Hematopoietic multipotent progenitor cell treated with erythropoietin and hydrocortisone succinate and interleukin-3 and kit ligand, for 15 days (in vitro differentiated cells): ENCODE measurements at regions not wholly inside any gene's neighbourhood (a gene's known extent, or its start where the extent isn't known, plus 50 kb on each side); places are given as distances from the start of the nearest gene placed in this dataset.
"Not testable (repeated sequence)": the region's sequence is repeated elsewhere in the genome, so short reads cannot be mapped to it uniquely, and the experiment has no call there.

Experiments
- DNase-seq: peaks from one replicate; pipeline ENCODE4 v3.0.0-alpha.2; 2015; ENCODE audit warnings: low spot score

GRCh38 chr7:26424319-26424718, 132.7 kb downstream of the SNX10 start:
- DNase-seq = not testable (repeated sequence)

- no peak for DNase-seq
Measured at GRCh38 chr7:26425655-26426054, 134.0 kb downstream of the SNX10 start.

- no peak for DNase-seq
Measured at GRCh38 chr7:26426096-26426495, 134.4 kb downstream of the SNX10 start.

DNA sequence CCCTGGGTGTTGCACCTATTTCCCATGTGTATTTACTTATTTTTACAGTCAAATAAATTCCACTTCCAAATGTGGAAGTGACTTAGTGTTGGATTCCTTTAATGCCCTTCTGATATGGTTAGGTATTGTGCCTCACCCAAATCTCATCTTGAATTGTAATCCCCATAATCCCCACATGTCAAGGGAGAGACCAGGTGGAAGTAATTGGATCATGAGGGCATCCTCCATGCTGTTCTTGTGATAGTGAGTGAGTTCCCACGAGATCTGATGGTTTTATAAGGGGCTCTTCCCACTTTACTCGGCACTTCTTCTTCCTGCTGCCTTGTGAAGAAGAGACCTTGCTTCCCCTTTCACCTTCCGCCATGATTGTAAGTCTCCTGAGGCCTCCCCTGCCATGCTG, 136.9 kb downstream of the SNX10 start:
- no peak for DNase-seq

- DNase-seq = no peak
Measured at GRCh38 chr7:26429168-26429567, 137.5 kb downstream of the SNX10 start.

GRCh38 chr7:26434974-26435373, 143.3 kb downstream of the SNX10 start:
- DNase-seq = no peak

- no peak for DNase-seq
Measured at GRCh38 chr7:26437003-26437532, 145.4 kb downstream of the SNX10 start.

DNA sequence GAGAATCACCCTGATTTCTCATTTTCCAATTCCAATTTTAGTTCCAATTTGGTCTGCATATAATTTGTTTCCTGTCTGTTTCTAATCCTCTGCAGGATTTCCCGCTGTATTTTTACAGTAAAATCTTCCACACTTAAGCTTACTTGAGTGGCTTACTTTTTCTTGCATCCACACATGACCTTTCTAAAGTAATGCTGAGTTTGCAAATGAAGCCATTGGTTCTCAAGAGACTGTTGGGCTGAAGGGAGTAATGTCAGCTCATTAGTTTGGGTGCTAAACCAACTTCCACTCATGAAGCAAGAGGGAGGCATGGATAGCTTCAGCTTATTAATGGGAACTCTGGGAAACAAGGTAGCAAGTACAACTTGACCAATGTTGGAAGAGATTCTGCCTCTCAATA, 146.4 kb downstream of the SNX10 start:
- DNase-seq = no peak

- no peak for DNase-seq
Measured at GRCh38 chr7:26439521-26440232, 148.0 kb downstream of the SNX10 start.

DNA sequence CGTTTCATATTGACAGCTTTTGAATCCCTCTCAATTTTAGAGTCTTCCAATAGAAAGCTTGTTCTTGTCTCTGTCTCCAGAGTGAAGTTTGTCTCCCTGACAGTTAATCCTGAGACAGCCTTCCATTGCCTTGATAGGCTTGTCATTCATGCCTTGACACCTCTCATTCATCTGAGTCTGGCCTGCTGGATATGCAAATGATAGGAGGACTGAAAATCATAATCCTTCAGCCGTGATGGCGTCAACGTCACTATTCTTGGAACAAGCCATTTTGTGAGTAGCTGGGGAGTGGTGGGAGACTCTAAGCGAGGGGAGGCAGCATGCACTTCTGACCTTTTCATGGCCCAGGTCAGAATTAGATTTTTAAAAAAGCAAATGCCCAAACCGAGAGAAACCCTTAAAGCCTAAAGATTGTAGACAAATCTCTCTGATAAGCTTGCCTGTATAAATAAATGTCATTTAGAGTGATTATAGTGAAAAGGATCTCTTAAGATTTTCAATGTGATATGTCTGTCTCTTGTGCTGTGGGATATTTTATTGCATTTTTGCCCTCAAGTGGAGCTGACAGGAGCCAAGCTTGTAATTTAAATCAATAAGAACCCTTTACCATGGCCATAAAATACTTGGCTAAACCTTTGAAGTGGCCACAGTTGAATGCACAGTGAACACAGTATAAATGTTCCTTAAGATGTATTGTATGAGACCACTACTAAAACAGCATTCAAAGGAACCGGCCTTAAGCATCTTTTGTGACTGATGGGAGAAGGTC, 148.8 kb downstream of the SNX10 start:
- DNase-seq = no peak

DNA sequence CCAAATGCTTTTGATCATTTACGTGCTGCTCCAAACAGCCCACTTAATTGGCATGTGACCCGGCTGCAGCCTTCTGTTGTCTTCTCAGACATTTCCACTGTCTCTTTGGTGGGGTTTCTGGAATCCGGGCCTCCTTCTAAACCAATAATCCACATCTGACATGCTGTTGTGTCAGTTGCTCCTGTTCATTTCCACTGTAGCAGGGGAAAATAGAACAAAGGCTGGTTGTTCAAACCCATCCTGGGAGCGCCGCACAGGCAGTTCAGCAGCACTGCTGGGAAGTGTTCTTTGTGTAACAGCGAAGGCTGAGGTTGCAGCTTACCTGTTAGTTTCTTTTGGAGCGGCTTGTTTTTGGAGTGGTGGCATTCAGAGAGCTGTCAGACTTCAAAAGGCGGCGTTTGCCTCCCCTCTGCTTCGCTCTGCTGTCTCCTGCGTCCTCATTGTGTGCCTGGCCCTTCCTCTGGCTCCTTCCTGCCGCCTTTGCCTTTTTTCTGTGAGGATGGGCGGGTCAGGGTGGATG, 149.4 kb downstream of the SNX10 start:
- no peak for DNase-seq

DNA sequence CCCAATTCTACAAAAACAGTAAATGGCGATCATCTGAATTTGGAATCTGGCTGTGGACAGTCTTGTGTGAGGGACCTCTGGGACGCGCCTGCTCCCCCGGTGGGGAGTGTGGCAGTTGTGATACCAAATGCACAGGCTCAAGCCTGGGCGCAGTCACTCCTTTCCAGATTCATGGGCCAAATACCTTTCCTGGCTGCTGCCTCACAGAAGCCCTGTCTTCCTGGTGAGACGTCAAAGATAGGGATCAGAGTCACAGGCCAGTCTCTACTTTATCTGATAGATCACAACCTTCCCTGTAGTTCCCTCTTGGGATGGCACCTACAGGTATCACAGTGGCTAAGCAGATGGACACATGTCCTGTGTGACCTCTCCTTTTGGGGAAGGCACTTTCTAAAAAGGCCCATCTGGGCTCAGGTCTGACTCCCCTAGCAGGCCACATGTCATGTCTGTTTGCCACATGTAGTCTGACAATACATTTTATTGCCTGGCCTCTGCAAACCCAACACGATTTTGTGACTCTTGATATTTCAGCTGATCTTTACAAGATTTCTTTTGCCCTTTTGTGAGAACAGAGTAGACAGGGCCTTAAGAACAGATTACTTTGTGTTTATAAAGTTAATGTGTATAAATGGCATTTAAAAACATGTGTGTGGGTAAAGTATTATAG, 150.1 kb downstream of the SNX10 start:
- DNase-seq = no peak

DNA sequence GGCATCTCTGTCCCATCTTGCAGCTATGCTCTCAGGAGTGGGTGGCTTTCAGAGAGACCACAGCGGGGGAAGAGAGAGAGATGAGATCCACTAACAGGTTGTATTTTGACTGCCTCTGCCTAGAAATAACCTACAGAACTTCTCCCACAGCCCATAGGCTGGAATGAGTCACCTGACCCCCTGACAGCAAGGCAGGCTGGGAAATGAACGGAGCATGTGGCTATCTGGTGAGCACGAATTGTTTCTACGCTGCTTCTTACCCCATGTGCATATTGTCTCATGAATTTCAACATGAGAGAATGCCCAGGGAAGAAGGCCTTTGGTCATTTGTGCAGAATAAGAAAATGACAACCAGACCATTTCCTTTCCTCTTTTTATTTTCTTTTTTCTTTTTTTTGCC, 151.3 kb downstream of the SNX10 start:
- no peak for DNase-seq

- DNase-seq = no peak
Measured at GRCh38 chr7:26443751-26444150, 152.1 kb downstream of the SNX10 start.

GRCh38 chr7:26444555-26444954, 152.9 kb downstream of the SNX10 start:
- DNase-seq = no peak

DNA sequence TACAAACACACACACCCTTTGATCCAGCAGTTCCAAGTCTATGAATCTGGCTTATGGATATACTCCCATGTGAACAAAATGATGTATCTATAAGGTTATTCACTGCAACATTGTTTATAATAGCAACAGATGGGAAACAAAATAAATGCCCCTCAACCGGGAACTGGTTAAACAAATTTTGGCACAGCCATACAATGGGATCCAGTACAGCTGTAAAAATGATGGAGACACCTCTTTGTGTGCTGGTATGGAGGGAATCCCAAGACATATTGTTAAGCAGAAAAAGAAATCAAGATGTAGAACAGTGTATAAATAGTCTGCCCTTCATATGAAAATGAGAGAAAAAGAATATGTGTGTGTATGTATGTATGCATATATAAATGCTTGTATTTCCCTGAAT, 155.5 kb downstream of the SNX10 start:
- no peak for DNase-seq

- no peak for DNase-seq
Measured at GRCh38 chr7:26449175-26450165, 157.8 kb downstream of the SNX10 start.

GRCh38 chr7:26451997-26452396, 160.3 kb downstream of the SNX10 start:
- no peak for DNase-seq

DNA sequence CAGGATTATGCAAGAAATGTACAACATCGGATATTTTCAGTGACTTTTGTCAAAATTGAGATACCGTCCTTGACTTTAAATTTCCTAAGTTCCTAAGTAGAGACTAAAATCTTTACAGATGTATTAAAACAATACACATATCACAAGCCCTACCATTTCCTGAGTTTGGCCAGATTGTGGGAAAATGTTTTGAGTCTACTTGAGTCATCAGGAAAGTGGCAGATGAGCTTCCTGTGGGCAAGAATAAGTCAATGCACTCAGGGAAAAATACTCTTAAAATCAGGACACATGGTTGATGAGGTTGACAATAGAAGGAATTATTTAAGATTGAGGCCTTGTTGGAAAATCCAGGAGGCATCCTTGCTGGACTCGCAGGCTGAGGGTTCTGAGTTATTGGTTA, 162.5 kb downstream of the SNX10 start:
- no peak for DNase-seq

GRCh38 chr7:26457696-26458327, 166.2 kb downstream of the SNX10 start:
- no peak for DNase-seq
